Stimulated activated CD8-positive, alpha-beta memory T cell treated with anti-CD3 and anti-CD28 coated beads, Interleukin-4, amount 100 ng/mL, for 48 hours (primary cell): ENCODE measurements at regions not wholly inside any gene's neighbourhood (a gene's known extent, or its start where the extent isn't known, plus 50 kb on each side); places are given as distances from the start of the nearest gene placed in this dataset.

Experiments
- DNase-seq: peaks from one replicate; pipeline ENCODE4 v3.0.0-alpha.2; 2020

DNA sequence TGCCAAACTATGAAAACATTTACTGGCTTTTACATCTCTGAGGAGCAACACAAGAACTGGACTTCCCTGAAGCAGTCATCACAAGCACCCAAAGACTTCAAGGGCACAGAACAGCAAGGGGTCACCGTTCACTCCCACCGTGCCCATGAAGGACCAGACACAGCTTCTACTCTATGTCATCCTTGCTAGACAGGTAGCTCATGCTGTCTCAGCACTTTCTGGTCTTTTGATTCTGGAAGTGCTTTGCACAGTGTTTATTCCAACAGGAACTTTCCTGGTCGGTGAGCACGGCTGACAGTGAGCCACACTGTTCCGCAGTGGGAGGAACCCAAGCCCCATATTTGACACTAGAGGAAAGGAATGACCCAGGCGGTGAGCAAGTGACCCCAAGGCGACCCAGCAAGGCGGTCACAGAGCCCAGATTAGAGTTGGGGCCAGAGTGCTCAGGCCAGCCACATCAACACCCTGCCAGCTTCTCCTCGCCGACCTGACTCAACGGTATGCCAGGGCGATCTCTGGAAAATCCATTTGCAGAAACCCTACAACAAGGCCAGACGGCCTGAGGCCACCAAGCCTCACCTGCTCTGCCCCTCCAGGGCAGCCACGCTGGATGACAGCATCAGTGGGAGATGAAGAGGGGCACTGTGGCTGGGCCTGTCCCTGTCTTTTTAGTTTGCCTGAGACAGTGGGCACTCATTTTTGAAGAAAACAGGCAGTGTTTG is 318.6 kb downstream of the TCERG1L start:
- DNase-seq, result no peak

DNA sequence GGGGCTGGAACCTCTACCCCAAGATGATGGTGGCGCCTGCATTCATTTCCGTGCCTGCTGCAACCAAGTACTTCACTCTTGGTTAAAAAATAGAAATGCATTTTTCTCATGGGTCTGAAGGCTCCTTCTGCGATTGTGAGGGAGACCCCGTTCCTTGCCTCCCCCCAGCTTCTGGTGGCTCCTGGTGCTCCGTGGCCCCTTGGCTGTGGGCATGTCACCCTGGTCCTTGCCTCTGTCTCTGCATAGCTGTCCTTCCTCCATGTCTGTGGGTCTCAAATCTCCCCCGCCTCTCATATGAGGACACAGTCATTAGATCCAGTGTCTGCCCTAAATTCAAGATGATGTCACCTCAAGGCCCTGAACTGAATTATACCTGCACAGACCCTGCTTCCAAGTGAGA is 317.9 kb downstream of the TCERG1L start:
- DNase-seq, result no peak

DNA sequence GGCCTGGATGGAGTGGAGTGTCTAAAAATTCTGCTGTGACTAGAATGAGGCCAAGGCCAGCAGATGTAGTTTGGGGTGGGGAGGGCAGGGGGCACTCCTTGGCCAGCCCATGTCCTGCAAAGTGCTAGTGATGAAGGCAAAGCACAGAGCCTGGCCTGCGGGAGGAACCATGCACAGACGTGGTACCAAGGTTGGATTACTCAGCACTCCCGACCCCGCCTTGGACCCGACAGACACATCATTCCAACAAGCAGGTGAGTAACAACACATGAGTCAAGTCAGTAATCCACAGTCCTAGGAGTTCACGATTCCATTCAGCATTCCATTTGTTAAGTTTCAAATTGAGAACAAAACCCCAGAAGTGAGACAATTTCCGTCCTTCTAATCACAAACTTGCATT is 317.3 kb downstream of the TCERG1L start:
- DNase-seq, result no peak

DNA sequence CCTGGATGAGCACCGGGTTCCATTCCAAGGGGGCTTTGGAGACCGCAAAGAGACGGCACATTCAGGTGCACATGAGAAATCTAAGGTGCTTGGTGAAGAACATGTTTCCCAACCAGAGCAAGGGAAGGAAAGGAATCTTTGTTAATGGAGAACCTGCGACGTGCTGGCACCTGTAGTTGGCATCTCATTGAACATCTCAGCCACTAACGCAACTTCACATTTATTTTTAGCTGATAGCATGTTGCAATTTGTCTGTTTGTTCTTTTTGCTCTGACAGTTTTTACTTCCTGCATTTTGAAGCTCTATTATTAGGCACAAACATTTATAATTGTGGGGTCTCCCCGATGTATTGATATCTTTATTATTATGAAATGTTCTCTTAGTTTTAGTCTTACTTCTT is 316.7 kb downstream of the TCERG1L start:
- DNase-seq, result no peak

DNA sequence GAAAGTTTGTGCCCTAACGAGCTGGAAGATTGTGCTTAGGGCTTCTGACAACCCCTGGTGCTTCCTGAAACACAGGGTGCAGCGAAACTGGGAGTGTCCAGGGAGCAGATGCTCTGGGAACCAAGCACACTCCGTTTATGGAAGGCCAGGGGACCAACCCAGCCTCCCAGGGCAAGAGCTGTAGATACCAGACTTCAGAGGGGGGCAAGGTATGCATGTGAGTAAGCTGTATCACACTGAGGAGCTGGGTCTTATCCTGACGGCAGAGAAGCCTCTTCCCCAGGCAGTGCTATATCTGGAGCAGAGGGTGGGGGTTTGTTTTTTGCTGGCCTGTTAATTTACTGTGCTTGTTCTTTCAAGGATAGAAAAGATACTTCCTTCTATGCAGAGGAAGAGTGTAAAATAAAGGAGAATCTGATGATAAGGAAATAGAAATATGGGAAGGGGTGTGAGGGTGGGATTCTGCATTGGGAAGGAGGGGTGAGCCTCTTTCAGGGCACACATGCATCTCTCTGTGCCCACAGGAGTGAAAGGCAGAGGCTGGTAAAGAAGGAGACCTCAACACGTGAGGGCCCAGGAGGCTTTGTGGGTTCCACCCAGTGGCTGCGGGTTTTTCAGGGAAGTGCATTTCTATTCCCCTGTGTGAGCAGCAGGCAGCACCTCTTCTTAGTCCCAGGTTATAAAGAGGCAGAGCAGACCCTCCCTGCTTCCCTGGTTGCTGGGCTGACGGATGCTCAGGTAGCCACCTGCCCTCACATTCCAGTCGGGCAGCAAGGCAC is 314.1 kb downstream of the TCERG1L start:
- no peak for DNase-seq

DNA sequence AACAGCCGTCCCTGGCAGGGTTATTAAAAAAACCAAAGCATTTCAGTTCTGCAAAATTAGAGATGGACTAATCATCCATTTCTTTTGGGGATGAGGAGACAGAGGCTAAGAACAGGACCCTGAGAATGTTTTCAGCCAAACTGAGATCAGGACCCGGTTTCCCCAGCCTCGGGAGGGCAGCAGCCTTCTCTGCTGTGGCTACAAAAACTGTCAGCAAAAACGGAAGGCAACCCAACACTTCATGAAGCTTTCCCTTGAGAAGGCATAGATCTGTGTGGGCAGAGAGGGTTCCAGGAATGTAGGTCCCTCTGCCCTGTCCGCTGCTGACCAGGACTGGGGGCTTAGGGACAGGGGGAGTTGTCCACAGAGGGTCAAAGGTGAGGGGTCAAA is 313.5 kb downstream of the TCERG1L start:
- no peak for DNase-seq

DNA sequence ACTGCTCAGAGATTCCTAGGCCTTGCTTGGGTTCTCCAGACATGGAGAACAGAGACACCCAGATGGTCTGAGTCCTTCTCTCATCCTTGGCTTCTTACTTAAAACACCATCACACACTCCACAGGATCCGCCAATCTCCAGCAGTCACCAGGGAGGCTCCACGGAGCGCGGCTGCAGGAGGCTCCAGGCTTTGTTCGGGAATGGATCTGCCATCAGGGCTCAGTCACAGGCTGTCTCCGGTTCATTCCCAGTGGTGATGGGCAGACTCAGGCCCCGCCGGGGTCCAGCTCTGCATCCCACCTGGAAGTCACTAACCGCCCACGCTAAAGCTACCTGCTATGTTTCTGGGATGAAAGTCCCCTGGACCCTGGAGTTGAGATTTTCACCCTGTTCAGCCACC is 312.9 kb downstream of the TCERG1L start:
- DNase-seq, result no peak

DNA sequence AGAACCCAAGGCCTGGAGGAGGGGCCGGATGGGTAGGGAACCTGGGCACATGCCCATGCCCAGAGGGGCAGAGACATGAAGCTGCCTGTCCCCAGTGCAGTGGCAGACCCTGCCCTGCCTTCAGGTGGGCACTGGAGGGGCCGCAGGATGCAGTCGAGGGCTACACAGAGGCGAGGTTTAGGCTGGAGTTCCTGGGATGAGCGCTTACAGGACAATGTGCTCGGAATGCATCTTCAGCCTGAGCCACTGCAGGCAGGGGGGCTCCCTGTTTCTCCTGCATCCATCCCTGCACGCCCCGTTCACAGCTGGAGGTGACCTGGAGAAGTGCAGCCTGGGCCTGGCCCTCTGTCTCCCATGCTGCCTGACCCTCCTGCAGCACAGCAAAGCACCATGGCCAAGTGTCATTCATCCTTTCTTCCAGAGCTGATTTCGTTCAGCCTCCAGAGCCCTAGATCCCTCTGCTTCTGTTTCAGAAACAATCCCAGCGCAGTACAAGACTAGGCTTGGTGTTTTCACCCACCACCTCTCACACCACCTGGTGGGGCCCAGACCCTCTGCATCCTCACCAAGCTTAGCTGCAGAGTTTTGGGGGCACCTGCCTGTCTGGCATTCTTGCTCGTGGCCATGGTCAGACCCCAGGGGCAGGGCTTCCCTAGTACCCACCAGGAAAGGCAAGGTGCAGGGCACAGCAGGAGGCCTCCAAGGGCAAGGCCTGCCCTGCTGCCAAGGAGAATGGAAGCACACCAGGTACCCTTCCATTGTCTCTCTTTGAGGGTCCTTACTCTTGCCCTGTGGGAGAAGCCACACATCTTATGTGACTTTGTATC is 311.9 kb downstream of the TCERG1L start:
- no peak for DNase-seq

DNA sequence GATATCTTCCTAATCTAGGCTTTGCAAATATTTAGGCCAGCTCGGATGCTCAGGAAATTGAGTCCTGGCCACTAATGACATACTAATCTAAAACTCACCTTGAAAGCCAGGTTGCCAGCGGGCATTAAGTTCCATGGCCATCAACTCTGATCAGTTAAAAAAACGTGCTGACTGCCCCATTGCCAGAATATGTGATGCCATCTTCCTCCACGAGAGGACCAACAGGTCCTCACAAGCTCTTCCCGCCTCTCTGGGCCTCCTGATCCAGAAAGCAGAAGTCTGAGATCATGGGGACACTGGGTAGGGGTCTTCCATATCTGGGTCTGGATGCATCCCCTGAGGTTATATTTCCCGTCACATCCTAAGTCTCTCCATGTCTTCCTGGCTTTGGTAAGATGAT is 311.3 kb downstream of the TCERG1L start:
- DNase-seq, result no peak

DNA sequence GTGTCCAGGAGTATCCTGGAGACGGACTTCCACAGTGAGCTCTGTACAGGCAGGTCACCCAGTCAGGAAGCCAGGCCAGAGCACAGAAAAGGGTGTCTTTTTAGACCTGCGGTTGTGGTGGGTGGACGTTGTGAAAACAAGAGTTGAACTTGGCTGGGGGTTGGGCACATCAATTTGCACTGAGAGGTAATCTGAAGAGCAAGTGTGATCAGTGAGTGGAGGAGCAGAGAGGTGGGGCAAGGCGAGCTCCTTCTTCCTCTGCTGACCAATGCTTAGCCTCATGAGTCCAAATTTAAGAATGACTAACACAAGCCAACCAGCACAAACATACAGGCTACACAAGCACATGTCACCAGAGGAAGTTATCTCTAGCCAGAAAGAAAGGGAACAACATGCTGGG is 310.8 kb downstream of the TCERG1L start:
- DNase-seq, result no peak

DNA sequence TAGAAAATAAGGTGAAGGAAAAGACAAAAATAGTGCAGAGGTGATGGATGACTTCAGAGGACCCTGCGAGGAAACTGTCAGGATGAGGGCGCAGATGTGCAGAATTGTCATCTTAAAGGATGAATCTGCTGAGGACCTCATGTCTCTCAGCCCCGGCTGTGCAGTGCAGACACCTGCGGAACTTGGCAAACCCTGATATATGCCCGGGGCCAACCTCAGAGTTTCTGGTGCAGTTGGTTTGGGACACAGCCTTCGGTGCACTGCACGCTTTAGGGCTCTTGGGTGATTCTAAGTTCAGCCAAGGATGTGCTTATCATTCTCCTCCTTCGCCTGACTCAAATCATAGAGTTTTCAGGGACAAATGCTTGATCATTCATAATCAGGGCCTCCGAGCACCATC is 310.1 kb downstream of the TCERG1L start:
- DNase-seq, result no peak

DNA sequence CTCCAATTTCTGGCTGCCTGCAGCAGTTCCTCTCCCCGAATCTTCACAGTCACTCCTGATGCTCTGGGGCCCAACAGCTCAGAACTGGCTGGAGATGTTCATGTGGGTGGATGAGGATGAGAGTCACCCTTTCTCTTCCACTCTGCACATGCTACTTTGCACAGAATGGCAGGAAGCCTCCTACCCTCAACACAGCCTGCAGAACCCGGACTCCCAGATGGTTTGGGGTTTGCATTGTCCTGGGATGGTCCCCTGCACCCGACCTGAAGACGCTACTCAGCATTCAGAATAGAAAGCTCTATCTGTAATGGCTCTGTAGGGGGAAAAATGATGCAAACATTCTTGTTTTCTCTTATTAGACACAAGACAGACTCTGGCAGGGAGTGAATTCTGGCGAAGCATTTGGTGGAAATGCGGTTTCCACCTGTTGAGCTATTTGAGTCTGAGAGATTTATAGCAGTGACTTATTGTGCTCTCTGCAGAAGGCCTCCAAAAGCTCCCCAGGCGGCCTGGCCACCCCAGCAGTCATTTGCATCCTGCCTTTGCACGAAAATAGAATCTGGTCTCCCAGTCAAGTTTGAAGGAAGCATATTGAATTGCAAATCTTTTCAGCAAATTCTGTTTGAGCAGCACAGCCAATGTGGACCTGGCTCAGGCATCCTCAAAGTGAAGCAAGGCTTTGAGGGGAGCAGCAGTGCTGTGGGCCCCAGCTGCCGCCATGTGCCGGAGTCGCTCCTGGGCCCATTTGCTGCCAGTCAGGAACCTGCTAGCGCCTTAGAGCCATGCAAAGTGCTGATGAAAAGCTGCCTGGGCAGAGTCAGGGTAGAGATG is 309.3 kb downstream of the TCERG1L start:
- no peak for DNase-seq

DNA sequence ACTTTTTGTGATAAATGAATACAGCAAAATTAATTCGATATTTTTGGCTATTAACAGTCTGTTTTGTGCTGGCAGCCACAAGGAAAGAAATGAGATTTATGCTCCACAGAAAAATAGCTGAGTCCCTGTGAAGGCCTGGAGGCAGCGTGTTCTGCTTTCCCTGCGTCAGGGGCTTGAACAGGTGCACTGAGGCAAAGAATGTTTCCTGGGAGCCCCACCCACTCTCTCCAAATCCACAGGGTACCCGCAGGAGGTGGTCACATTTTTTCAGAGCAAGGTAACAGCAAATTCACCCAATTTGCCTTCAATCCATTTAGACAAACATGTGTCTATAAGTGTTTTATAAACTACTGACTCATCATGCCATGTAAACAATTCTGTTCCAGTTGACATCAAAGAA is 308.1 kb downstream of the TCERG1L start:
- DNase-seq, result no peak

DNA sequence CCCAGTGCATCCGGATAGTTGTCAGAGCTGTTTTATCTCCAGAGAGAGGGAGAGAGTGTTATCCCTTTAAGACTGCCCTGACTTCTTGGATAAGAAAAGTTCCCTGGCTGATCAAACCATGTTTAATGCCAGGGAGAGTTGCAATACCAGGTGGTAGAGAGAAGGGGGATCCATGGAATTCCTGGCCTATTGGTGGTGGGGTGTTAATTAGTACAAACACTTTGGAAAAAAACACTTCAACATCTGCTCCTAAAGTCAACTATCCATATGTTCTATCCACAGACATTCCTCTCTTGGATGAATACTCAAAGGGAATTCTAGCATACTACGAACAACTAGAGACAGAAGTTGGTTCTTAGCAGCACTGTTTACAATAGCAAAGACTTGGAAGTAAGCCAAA is 307.2 kb downstream of the TCERG1L start:
- DNase-seq, result no peak

DNA sequence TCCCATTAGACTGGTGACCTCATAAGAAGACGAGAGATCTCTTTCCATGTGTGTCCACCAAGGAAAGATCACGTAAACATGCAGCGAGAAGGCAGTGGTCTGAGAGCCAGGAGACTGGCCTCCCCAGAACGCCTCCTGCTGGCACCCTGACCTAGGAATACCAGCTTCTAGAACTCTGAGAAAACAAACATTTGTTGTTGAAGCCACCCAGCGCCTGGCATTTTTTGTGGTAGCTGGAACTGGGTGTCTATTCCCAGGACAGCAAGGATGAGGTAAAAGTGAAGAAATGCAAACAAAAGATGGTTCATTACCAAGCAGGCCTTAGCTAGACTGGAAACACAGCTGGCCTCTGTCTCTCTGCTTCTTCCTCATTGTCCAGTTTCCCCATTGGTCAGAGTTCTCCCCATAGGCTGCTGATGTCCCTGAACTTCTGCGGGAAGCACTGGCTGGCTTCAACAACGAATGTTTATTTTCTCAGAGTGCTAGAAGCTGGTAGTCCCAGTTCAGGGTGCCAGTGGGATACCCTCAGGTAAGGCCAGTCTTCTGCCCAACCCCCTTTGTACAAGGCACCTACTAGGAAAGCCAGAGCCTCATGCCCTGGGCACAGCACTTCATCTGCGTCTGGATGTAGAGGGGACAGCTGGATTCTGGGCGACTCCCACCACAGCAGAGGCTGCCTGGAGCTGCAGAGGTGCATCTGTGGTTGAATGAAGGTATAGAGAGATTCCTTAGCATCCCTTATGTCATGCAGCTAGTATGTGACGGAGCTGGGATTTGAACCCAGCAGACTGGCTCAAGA is 304.9 kb downstream of the TCERG1L start:
- DNase-seq, result no peak

DNA sequence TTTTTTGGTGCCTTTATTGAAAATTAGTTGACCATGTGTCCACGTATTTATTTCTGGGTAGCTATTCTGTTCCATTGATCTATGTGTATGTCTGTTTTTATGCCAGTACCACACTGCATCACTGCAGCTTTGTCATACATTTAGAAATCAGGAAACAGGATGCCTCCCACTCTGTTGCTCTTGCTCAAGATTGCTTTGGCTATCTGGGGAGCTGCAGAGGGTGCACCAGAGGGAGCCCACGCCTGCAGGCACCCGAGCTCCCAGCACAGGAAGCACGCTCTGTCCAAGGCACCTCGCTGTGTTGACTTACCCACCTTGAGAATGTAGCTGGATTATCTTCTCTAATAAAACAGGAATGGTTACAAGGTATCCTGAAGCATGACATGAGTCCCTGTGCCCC is 301.7 kb downstream of the TCERG1L start:
- no peak for DNase-seq

DNA sequence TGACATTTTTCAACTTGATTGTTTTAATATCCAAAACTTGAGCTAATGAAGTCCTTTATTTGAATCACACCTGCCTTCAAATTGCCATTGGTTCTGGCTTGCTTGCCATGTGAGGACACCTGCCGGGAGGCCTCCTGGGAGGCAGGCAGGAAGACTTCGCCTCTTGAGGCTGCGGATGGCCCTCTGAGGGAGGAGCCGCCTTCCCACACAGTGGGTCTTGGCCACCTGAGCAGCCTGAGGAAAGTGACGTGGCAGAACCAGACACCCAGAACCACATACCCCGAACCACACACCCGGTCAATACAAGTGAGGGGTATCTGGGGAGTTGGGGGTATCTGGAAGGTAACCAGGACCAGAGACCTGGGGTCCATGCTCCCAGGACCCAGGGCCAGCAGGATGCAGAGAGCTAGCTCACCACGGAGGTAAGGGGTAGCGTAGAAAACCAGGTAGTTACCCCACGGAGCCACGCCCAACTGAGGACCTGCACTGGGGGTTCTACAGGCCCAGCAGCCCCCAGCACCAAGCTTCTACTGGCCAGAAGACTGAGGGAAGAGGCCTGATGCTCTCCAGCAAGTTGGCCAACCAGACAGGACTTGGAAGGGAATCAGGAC is 300.5 kb downstream of the TCERG1L start:
- no peak for DNase-seq

DNA sequence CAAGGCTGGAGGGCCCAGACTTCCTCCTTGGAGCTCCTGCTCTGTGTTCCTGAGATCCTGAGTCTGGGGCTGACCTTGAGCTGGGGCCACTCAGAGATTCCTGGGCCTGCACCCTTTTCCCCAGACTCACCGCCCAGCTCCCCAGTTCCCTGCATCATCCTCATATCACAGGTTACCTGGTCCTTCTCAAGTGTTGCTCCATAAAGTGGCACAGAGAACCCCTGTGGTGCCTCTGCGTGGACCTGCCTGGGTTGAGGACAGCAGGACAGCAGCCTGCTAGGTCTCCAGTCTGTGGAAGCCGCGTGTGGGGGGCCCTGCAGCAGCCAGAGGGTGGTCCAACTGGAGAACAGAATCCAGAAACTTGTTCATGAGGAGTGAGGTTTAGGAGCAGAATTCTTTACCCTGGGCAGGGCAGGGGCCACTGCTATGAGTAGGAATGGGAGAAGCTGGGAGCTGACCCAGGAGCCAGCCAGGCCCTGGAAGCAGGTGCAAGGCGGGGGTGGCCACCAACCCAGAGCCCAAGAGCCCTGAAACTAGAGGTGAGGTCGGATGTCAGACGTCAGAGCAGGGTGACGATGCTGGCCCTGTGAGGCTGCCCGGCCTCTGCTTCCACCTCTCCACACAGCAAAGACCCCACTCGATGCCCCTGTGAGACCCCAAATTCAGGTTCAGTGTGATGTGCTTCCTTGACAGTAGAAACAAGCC is 299.4 kb downstream of the TCERG1L start:
- DNase-seq, result no peak

DNA sequence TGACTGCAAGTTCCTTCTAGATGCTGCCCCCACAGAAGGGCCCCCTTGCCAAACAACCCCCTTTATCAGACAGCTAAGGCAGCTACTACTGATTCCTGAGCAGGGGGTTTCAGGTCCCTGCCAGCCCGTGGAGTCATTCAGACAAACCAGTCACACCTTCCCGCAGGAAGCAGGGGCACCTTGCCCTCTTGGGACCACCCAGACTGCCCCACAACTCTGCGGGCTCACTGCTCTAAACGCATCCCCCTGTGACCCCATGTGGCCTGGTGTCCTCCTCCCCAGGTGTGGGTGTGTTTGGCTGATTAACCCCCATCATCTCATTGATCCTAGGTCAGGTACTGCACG is 298.9 kb downstream of the TCERG1L start:
- DNase-seq, result no peak

DNA sequence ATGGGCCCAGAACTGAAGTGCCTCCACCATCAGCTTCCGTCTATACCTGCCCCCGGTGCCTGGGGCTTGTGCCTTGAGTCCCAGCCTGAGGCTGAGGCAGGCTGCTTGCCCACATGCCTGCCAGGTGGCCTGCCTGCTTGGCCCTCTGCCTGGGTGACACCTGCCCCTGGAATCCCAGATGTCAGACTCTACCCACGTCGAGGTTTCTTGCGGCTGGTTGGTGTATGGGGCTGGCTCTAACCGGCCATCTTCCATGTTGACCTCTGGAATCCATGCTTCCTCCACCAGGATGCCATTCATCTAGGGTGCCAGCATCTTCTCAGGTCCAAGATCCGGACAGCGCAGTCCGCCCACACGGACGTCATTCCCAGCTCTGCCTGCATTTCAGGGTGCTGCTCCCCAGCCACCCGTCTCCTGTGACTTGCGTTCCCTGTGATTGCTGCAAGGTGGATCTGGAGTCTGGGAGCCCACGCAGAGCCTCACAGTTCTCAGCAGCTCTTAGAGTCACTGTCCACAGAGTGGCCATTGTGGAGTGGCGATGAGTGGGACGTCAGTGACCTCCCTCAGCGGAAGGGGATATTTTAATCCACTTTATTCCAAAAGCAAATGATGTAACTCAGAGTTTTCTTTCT is 298.1 kb downstream of the TCERG1L start:
- no peak for DNase-seq

DNA sequence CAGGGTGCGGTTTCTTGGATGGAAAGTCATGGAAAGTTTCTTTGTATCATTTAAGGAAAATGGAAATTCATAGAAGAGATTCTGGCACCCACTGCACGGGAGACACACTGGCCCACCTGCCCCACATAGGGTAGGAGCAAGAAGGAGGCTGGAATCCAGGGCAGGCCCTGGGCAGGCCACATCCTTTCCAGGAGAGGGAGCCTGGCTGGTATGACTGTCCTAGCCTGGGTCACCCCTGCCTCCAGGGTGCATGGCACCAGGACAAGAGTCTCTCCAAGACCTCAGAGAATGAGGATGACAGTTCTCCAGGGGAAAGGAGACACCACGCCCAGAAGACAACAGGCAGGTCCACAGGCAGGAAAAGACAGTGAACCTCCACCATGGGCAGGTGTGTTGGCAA is 297.2 kb downstream of the TCERG1L start:
- DNase-seq, result no peak
